H1 (cell line): ENCODE measurements at regions not wholly inside any gene's neighbourhood (a gene's known extent, or its start where the extent isn't known, plus 50 kb on each side); places are given as distances from the start of the nearest gene placed in this dataset.

ENCODE experiments used
- TF ChIP-seq, protein P1 (sequence below): fragments of 300-600 bp; sonication (generic); IDR thresholded peaks from 2 replicates; pipeline ENCODE4 v1.7.1; 2012; ENCODE audit warnings: low read length, moderate library complexity, mild to moderate bottlenecking, inconsistent platforms; ENCODE audit not compliant: insufficient replicate concordance

DNA sequence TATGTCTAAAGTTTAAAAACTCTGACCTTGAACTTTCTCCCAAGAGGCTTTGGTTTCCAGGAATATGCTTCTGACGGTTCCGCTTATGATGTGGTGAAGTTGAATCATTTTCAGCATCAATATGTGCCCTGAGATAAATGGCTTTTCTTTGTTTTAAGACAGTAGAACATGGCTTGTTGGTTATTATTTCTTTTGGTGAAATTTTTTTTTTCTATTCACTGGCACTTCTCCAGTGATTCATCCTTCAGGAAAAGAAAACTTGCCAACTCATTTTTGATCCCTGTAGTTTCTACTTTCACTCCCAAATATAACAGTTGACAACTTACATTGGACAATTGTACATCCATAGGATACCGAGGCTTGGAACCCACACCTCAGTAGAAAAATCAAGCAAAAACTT is 1301.2 kb upstream of the FLRT2 start (continued):
- TF ChIP-seq, protein P1, sequence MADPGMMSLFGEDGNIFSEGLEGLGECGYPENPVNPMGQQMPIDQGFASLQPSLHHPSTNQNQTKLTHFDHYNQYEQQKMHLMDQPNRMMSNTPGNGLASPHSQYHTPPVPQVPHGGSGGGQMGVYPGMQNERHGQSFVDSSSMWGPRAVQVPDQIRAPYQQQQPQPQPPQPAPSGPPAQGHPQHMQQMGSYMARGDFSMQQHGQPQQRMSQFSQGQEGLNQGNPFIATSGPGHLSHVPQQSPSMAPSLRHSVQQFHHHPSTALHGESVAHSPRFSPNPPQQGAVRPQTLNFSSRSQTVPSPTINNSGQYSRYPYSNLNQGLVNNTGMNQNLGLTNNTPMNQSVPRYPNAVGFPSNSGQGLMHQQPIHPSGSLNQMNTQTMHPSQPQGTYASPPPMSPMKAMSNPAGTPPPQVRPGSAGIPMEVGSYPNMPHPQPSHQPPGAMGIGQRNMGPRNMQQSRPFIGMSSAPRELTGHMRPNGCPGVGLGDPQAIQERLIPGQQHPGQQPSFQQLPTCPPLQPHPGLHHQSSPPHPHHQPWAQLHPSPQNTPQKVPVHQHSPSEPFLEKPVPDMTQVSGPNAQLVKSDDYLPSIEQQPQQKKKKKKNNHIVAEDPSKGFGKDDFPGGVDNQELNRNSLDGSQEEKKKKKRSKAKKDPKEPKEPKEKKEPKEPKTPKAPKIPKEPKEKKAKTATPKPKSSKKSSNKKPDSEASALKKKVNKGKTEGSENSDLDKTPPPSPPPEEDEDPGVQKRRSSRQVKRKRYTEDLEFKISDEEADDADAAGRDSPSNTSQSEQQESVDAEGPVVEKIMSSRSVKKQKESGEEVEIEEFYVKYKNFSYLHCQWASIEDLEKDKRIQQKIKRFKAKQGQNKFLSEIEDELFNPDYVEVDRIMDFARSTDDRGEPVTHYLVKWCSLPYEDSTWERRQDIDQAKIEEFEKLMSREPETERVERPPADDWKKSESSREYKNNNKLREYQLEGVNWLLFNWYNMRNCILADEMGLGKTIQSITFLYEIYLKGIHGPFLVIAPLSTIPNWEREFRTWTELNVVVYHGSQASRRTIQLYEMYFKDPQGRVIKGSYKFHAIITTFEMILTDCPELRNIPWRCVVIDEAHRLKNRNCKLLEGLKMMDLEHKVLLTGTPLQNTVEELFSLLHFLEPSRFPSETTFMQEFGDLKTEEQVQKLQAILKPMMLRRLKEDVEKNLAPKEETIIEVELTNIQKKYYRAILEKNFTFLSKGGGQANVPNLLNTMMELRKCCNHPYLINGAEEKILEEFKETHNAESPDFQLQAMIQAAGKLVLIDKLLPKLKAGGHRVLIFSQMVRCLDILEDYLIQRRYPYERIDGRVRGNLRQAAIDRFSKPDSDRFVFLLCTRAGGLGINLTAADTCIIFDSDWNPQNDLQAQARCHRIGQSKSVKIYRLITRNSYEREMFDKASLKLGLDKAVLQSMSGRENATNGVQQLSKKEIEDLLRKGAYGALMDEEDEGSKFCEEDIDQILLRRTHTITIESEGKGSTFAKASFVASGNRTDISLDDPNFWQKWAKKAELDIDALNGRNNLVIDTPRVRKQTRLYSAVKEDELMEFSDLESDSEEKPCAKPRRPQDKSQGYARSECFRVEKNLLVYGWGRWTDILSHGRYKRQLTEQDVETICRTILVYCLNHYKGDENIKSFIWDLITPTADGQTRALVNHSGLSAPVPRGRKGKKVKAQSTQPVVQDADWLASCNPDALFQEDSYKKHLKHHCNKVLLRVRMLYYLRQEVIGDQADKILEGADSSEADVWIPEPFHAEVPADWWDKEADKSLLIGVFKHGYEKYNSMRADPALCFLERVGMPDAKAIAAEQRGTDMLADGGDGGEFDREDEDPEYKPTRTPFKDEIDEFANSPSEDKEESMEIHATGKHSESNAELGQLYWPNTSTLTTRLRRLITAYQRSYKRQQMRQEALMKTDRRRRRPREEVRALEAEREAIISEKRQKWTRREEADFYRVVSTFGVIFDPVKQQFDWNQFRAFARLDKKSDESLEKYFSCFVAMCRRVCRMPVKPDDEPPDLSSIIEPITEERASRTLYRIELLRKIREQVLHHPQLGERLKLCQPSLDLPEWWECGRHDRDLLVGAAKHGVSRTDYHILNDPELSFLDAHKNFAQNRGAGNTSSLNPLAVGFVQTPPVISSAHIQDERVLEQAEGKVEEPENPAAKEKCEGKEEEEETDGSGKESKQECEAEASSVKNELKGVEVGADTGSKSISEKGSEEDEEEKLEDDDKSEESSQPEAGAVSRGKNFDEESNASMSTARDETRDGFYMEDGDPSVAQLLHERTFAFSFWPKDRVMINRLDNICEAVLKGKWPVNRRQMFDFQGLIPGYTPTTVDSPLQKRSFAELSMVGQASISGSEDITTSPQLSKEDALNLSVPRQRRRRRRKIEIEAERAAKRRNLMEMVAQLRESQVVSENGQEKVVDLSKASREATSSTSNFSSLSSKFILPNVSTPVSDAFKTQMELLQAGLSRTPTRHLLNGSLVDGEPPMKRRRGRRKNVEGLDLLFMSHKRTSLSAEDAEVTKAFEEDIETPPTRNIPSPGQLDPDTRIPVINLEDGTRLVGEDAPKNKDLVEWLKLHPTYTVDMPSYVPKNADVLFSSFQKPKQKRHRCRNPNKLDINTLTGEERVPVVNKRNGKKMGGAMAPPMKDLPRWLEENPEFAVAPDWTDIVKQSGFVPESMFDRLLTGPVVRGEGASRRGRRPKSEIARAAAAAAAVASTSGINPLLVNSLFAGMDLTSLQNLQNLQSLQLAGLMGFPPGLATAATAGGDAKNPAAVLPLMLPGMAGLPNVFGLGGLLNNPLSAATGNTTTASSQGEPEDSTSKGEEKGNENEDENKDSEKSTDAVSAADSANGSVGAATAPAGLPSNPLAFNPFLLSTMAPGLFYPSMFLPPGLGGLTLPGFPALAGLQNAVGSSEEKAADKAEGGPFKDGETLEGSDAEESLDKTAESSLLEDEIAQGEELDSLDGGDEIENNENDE = no peak
- TF ChIP-seq, all 59 proteins: peak for 0
